Stomach (tissue), 8 donors: ENCODE measurements at regions not wholly inside any gene's neighbourhood (a gene's known extent, or its start where the extent isn't known, plus 50 kb on each side); places are given as distances from the start of the nearest gene placed in this dataset.
A peak's percentile ranks its signal among the peaks of the same experiment; 100 is the strongest.

ENCODE experiments used
- DNase-seq, 2 donors: peaks; one replicate each; pipeline versions ENCODE4 v3.0.0 to v3.0.0-alpha.2; 2013 to 2019
- H3K27ac ChIP-seq, 5 donors: fragments of 200-600 bp in 4 of 5; sonication (generic) in 4 of 5; one replicate each; pipeline ENCODE4 v1.5.1; 2013 to 2019; ENCODE audit warnings: mild to moderate bottlenecking in 1 of 5, moderate library complexity in 1 of 5
- H3K27me3 ChIP-seq, 3 donors: fragments of 200-600 bp; sonication (generic); one replicate each; pipeline ENCODE4 v1.5.1; 2017 to 2019; ENCODE audit warnings: mixed run types in 1 of 3
- H3K36me3 ChIP-seq, 4 donors: fragments of 200-600 bp; sonication (generic); 1 replicate in 3 of 4; 2 replicates in 1 of 4; pipeline ENCODE4 v1.5.1; 2016 to 2019
- H3K4me1 ChIP-seq, 4 donors: fragments of 200-600 bp; sonication (generic); one replicate each; pipeline ENCODE4 v1.5.1; 2016 to 2019
- H3K4me3 ChIP-seq, 4 donors: fragments of 200-600 bp; sonication (generic) in 3 of 4; one replicate each; pipeline ENCODE4 v1.5.1; 2016 to 2019; ENCODE audit warnings: mild to moderate bottlenecking in 1 of 4
- H3K9me3 ChIP-seq, 4 donors: fragments of 200-600 bp; sonication (generic); one replicate each; pipeline ENCODE4 v1.5.1; 2016 to 2019
- CTCF ChIP-seq, 7 experiments: fragments of 450-650 bp in 4 of 7; fragments of 200-600 bp in 3 of 7; sonication (generic) in 3 of 7; IDR thresholded peaks; one replicate each; pipeline ENCODE4 v1.5.1; 2016 to 2019; ENCODE audit warnings: antibody characterized with exemption in 7 of 7, control low read depth in 2 of 7, mild to moderate bottlenecking in 1 of 7
- EP300 ChIP-seq: sonication (generic); formaldehyde crosslinking; IDR thresholded peaks from one replicate; pipeline ENCODE4 v1.6.1; 2017; ENCODE audit warnings: antibody characterized with exemption
- POLR2A ChIP-seq, 4 donors: fragments of 450-650 bp; IDR thresholded peaks; one replicate each; pipeline ENCODE4 v1.6.1; 2016; ENCODE audit warnings: antibody characterized with exemption in 4 of 4, control low read depth in 2 of 4, mild to moderate bottlenecking in 1 of 4, moderate library complexity in 1 of 4
- POLR2AphosphoS5 ChIP-seq, 3 donors: sonication (generic); formaldehyde crosslinking; IDR thresholded peaks; one replicate each; pipeline ENCODE4 v1.6.1; 2016; ENCODE audit warnings: antibody characterized with exemption in 3 of 3
- WGBS, 5 donors: extraction: QIAGEN DNeasy Blood & Tissue Kit in 3 of 5; methylation state at CpG; one replicate each; pipeline versions ENCODE4 v1.1.5 to v1.1.7; 2013 to 2018; 5-methylcytosine and 5-hydroxymethylcytosine counted together
- intact Hi-C: fragments of 100-400 bp; cut with DNase I; formaldehyde crosslinking; loops from one replicate; pipeline ENCODE4 v1.15.1; 2023; ENCODE audit warnings: low total_unique reads
- donor health status: healthy with polysubstance abuse.
- donor health status: Bipolar disorder and iron deficiency.
- donor health status: healthy.

- intact Hi-C loops = no loop called here
- no peak for DNase-seq
- WGBS, 5 donors = 46 to 67% (median 49%) methylated on average over 10 to 11 of the region's 11 CpGs
- no peaks in the 10 kb centered on the region for H3K36me3 ChIP-seq
- peaks cover 0 to 48% (median 41%) of the 10 kb centered on the region in 4 donors for H3K4me1 ChIP-seq
- peak overlapping the region in 2 of 5 donors; percentile 26 to 30 for H3K27ac ChIP-seq
- TF ChIP-seq POLR2AphosphoS5 (IDR thresholded peaks at IDR 0.05) (no peak), POLR2A (IDR thresholded peaks at IDR 0.05) (no peak), EP300 (no peak), CTCF (IDR thresholded peaks at IDR 0.05) (no peak)
- no peaks in the 10 kb centered on the region for H3K27me3 ChIP-seq
- H3K4me3 ChIP-seq = no peak overlapping the region
- no peaks in the 10 kb centered on the region for H3K9me3 ChIP-seq
Observed at GRCh38 chr1:201608635-201609395, 69.9 kb downstream of the NAV1 start.

- Histone ChIP-seq H3K9me3 (no peaks in the 10 kb centered on the region), H3K4me1 (peaks cover 8 to 47% (median 41%) of the 10 kb centered on the region in 4 donors), H3K36me3 (no peaks in the 10 kb centered on the region), H3K4me3 (no peak overlapping the region), H3K27ac (no peak overlapping the region), H3K27me3 (no peaks in the 10 kb centered on the region)
- intact Hi-C loops = no loop called here
- no peak for DNase-seq
- WGBS, 5 donors = 84 to 94% (median 90%) methylated on average over 5 of the region's 5 CpGs
- TF ChIP-seq CTCF (IDR thresholded peaks at IDR 0.05) = no peak
- TF ChIP-seq EP300 = no peak
- TF ChIP-seq POLR2AphosphoS5 (IDR thresholded peaks at IDR 0.05) = no peak
- TF ChIP-seq POLR2A (IDR thresholded peaks at IDR 0.05) = no peak
Observed at GRCh38 chr1:201609661-201610318, 70.9 kb downstream of the NAV1 start.

GRCh38 chr1:201610858-201611257, 71.9 kb downstream of the NAV1 start:
- Histone ChIP-seq H3K36me3 (no peaks in the 10 kb centered on the region), H3K4me3 (no peak overlapping the region), H3K27ac (no peak overlapping the region), H3K27me3 (no peaks in the 10 kb centered on the region), H3K9me3 (no peaks in the 10 kb centered on the region), H3K4me1 (peaks cover 8 to 40% (median 30%) of the 10 kb centered on the region in 4 donors)
- 40 to 66% (median 58%) methylated on average over 3 of the region's 3 CpGs for WGBS, 5 donors
- intact Hi-C loops = no loop called here
- no peak for DNase-seq
- TF ChIP-seq EP300 (no peak), POLR2AphosphoS5 (IDR thresholded peaks at IDR 0.05) (no peak), POLR2A (IDR thresholded peaks at IDR 0.05) (no peak), CTCF (IDR thresholded peaks at IDR 0.05) (no peak)

GRCh38 chr1:201612645-201613044, 73.7 kb downstream of the NAV1 start:
- Histone ChIP-seq H3K27ac (no peak overlapping the region), H3K9me3 (no peaks in the 10 kb centered on the region), H3K4me1 (peaks cover 8 to 32% (median 26%) of the 10 kb centered on the region in 4 donors), H3K4me3 (no peak overlapping the region), H3K27me3 (no peaks in the 10 kb centered on the region), H3K36me3 (no peaks in the 10 kb centered on the region)
- WGBS, 5 donors = 70 to 84% (median 80%) methylated on average over 4 of the region's 4 CpGs
- no peak for DNase-seq
- TF ChIP-seq POLR2AphosphoS5 (IDR thresholded peaks at IDR 0.05) (no peak), EP300 (no peak), POLR2A (IDR thresholded peaks at IDR 0.05) (no peak), CTCF (IDR thresholded peaks at IDR 0.05) (no peak)
- intact Hi-C loops = no loop called here
